ENCODE measurements at regions not wholly inside any gene's neighbourhood (a gene's known extent, or its start where the extent isn't known, plus 50 kb on each side); places are given as distances from the start of the nearest gene placed in this dataset.

GRCh38 chr5:82470185-82470994 lies 192.2 kb upstream of the RPS23 start:
- TF ChIP-seq YY1 (IDR thresholded peaks at IDR 0.05) (no peak), CTCF (IDR thresholded peaks at IDR 0.05; ENCODE audit: low read depth, low read length, missing input control) (no peak), REST (IDR thresholded peaks at IDR 0.05) (no peak), MAX (IDR thresholded peaks at IDR 0.05) (no peak), ATF3 (IDR thresholded peaks at IDR 0.05) (no peak), TAF1 (conservative IDR thresholded peaks at IDR 0.05) (no peak), EGR1 (IDR thresholded peaks at IDR 0.05; ENCODE audit: low read depth in 2 of 2) (no peak), HNF4G (IDR thresholded peaks at IDR 0.05) (no peak), RAD21 (IDR thresholded peaks at IDR 0.05) (no peak), JUND (IDR thresholded peaks at IDR 0.05) (no peak)
